ENCODE measurements at regions not wholly inside any gene's neighbourhood (a gene's known extent, or its start where the extent isn't known, plus 50 kb on each side); places are given as distances from the start of the nearest gene placed in this dataset.

DNA sequence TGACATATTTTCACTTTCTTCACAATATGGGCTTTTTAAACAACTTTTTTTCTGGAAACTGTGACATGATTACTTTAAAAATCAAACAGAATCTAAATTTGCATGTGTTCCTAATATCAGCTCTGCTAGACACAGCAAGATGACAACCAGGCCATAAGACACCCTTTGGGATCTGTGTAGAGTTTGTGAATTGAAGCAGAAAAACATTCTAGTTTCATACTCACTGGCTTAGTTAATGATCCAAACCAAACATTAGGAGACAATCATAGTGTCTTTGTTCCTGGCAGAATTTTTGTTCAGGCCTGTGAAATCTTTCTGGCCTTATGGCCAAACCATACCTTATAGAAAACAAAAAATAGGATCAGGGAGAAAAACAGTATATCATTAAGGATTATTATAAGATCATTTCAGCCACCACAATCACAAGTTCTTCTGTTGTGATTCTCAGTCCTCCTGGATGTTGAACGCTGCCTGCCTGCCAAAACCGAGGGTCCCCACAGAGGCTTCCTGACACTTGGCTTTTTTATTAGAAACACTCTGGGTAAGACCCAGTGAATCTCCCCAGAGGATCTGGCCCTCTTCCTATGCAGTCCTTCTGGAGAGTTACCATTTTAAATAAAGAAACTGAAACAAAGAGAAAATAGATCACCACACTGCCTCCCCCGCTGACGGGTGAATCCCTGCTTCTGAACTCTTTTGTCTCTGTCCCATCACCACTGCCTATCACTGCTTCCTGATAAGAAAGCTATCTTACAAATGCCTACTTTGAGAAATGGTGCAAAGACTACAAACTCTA, 79.2 kb upstream of the PPP1R3C start:
- Histone ChIP-seq H3K4me2 (ENCODE audit: low read length) (no peak overlapping the region), H3K36me3 (ENCODE audit: insufficient read depth, low read length) (no peaks in the 10 kb centered on the region), H3K4me3 (ENCODE audit: insufficient read depth, low read depth, low read length) (no peak overlapping the region), H3K27me3 (ENCODE audit: insufficient read depth, low read length) (no peaks in the 10 kb centered on the region), H3K9me3 (ENCODE audit: insufficient read depth, low read depth, low read length) (no peaks in the 10 kb centered on the region), H2AFZ (ENCODE audit: low read depth, low read length) (no peak overlapping the region), H3K27ac (ENCODE audit: low read depth, low read length) (no peak overlapping the region), H4K20me1 (ENCODE audit: insufficient read depth, low read length) (no peaks in the 10 kb centered on the region), H3K4me1 (ENCODE audit: insufficient read depth, low read length) (no peaks in the 10 kb centered on the region), H3K9ac (ENCODE audit: low read length) (no peak overlapping the region), H3K79me2 (ENCODE audit: insufficient read depth, low read length) (no peaks in the 10 kb centered on the region)
- Mint-ChIP-seq H3K4me1 (ENCODE audit: low read depth, unreplicated experiment) (no peaks in the 10 kb centered on the region), H3K9me3 (ENCODE audit: unreplicated experiment) (no peaks in the 10 kb centered on the region), H3K27ac (ENCODE audit: unreplicated experiment) (no peak overlapping the region), H3K36me3 (ENCODE audit: low read depth, unreplicated experiment) (no peaks in the 10 kb centered on the region), H3K4me3 (ENCODE audit: unreplicated experiment) (no peak overlapping the region), H3K27me3 (ENCODE audit: low read depth, unreplicated experiment) (no peaks in the 10 kb centered on the region)
- FAIRE-seq: no peak
- no peak for DNase-seq (ENCODE audit: low read depth)
- TF ChIP-seq, protein P1, sequence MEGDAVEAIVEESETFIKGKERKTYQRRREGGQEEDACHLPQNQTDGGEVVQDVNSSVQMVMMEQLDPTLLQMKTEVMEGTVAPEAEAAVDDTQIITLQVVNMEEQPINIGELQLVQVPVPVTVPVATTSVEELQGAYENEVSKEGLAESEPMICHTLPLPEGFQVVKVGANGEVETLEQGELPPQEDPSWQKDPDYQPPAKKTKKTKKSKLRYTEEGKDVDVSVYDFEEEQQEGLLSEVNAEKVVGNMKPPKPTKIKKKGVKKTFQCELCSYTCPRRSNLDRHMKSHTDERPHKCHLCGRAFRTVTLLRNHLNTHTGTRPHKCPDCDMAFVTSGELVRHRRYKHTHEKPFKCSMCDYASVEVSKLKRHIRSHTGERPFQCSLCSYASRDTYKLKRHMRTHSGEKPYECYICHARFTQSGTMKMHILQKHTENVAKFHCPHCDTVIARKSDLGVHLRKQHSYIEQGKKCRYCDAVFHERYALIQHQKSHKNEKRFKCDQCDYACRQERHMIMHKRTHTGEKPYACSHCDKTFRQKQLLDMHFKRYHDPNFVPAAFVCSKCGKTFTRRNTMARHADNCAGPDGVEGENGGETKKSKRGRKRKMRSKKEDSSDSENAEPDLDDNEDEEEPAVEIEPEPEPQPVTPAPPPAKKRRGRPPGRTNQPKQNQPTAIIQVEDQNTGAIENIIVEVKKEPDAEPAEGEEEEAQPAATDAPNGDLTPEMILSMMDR (IDR thresholded peaks at IDR 0.05; ENCODE audit: insufficient read depth, low read depth, low read length): no peak
- no peak for TF ChIP-seq EZH2 (IDR thresholded peaks at IDR 0.05; ENCODE audit: insufficient read depth, low read length)

DNA sequence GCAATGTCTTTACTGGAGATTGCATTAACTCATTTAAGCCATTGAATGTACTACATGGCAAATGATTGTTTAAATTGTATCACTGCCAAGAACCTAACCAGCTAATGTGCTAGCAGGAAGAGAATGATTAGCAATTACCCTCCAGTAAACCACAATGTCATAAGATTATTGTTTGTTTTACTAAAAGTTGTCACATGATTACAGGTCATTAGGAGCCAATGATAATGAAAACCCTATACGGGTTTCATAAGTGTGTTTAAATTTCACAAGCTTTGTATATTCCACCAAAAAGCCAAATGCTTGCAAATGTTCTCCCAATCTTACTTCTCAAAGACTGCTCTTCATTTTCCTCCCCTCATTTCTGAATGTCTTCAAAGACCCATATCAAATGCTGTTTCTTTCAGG, 76.5 kb upstream of the PPP1R3C start:
- Histone ChIP-seq H4K20me1 (ENCODE audit: insufficient read depth, low read length) (no peaks in the 10 kb centered on the region), H2AFZ (ENCODE audit: low read depth, low read length) (no peak overlapping the region), H3K27ac (ENCODE audit: low read depth, low read length) (no peak overlapping the region), H3K9ac (ENCODE audit: low read length) (no peak overlapping the region), H3K79me2 (ENCODE audit: insufficient read depth, low read length) (no peaks in the 10 kb centered on the region), H3K4me1 (ENCODE audit: insufficient read depth, low read length) (no peaks in the 10 kb centered on the region), H3K27me3 (ENCODE audit: insufficient read depth, low read length) (no peaks in the 10 kb centered on the region), H3K4me3 (ENCODE audit: insufficient read depth, low read depth, low read length) (no peak overlapping the region), H3K36me3 (ENCODE audit: insufficient read depth, low read length) (no peaks in the 10 kb centered on the region), H3K4me2 (ENCODE audit: low read length) (no peak overlapping the region), H3K9me3 (ENCODE audit: insufficient read depth, low read depth, low read length) (no peaks in the 10 kb centered on the region)
- no peaks in the 10 kb centered on the region for H3K4me1 Mint-ChIP-seq (ENCODE audit: low read depth, unreplicated experiment)
- no peak overlapping the region for H3K27ac Mint-ChIP-seq (ENCODE audit: unreplicated experiment)
- H3K9me3 Mint-ChIP-seq (ENCODE audit: unreplicated experiment): peaks cover 2% of the 10 kb centered on the region
- H3K4me3 Mint-ChIP-seq (ENCODE audit: unreplicated experiment): no peak overlapping the region
- FAIRE-seq: no peak
- DNase-seq (ENCODE audit: low read depth): peak; percentile 64
- H3K27me3 Mint-ChIP-seq (ENCODE audit: low read depth, unreplicated experiment): peaks cover 3% of the 10 kb centered on the region
- TF ChIP-seq, protein P1 (IDR thresholded peaks at IDR 0.05; ENCODE audit: insufficient read depth, low read depth, low read length): no peak
- TF ChIP-seq EZH2 (IDR thresholded peaks at IDR 0.05; ENCODE audit: insufficient read depth, low read length): no peak
- no peaks in the 10 kb centered on the region for H3K36me3 Mint-ChIP-seq (ENCODE audit: low read depth, unreplicated experiment)

DNA sequence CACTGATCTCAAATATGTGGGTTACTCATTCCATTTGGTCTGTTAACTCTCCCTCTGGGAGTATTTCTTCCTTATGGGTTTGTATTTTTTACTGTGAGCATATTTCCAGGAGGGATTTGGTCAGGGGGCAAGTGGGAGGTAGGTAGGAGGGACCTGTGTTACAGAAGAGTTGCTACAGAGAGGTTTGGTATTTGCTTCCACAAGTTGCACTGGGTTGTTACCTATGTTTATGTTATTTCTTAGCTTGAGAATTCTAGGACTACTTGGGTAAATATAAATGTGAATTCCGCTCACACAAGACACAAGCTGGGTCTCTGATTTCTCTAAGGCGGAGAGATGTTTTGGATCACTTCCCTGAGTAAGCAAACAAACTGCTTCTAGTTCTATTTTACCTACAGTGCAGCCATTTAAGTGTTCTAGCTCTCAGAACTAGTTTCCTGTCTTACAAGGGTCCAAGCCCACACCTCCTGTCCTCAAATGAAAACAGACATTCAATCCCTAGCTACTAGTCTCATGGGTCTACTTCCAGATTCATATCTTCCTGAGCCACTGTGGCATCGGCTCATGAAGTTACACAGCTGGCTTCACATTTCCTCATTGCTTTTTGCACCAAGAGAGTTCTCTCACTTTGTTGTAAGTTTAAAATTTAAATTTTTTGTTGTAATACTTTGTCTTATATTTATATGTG, 75.4 kb upstream of the PPP1R3C start:
- DNase-seq (ENCODE audit: low read depth): no peak
- no peak overlapping the region for H3K4me2 ChIP-seq (ENCODE audit: low read length)
- Mint-ChIP-seq H3K4me3 (ENCODE audit: unreplicated experiment) (no peak overlapping the region), H3K27ac (ENCODE audit: unreplicated experiment) (no peak overlapping the region), H3K4me1 (ENCODE audit: low read depth, unreplicated experiment) (no peaks in the 10 kb centered on the region), H3K9me3 (ENCODE audit: unreplicated experiment) (peaks cover 2% of the 10 kb centered on the region), H3K27me3 (ENCODE audit: low read depth, unreplicated experiment) (peaks cover 3% of the 10 kb centered on the region), H3K36me3 (ENCODE audit: low read depth, unreplicated experiment) (no peaks in the 10 kb centered on the region)
- no peaks in the 10 kb centered on the region for H3K79me2 ChIP-seq (ENCODE audit: insufficient read depth, low read length)
- H4K20me1 ChIP-seq (ENCODE audit: insufficient read depth, low read length): no peaks in the 10 kb centered on the region
- TF ChIP-seq, protein P1 (IDR thresholded peaks at IDR 0.05; ENCODE audit: insufficient read depth, low read depth, low read length): no peak
- TF ChIP-seq EZH2 (IDR thresholded peaks at IDR 0.05; ENCODE audit: insufficient read depth, low read length): no peak
- no peaks in the 10 kb centered on the region for H3K4me1 ChIP-seq (ENCODE audit: insufficient read depth, low read length)
- no peak overlapping the region for H3K27ac ChIP-seq (ENCODE audit: low read depth, low read length)
- no peaks in the 10 kb centered on the region for H3K9me3 ChIP-seq (ENCODE audit: insufficient read depth, low read depth, low read length)
- no peaks in the 10 kb centered on the region for H3K27me3 ChIP-seq (ENCODE audit: insufficient read depth, low read length)
- H2AFZ ChIP-seq (ENCODE audit: low read depth, low read length): no peak overlapping the region
- no peak for FAIRE-seq
- no peak overlapping the region for H3K4me3 ChIP-seq (ENCODE audit: insufficient read depth, low read depth, low read length)
- H3K9ac ChIP-seq (ENCODE audit: low read length): no peak overlapping the region
- H3K36me3 ChIP-seq (ENCODE audit: insufficient read depth, low read length): no peaks in the 10 kb centered on the region

All from astrocyte (in vitro differentiated cells and primary cell).